ENCODE measurements at regions not wholly inside any gene's neighbourhood (a gene's known extent, or its start where the extent isn't known, plus 50 kb on each side); places are given as distances from the start of the nearest gene placed in this dataset.

DNA sequence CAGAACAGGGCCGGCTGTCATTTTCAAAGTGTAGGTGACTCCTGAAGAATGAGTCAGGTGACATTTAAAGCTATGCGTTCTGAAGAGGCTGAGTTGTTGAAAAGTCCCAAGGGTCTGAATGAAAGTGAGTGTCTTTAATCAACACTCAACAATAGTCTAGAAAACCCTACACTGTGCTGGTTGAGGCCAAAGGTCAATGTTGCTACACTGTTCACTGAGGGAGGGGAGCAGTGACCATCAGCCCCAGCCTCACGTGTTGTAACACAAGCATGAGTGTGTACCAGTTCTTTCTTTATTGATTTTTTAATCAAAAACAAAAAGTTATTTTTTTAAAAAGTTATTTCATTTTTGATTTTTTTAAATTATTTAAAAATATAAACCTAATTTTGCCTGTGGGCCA is 418.8 kb upstream of the LRFN5 start:
- TF ChIP-seq SMAD1 (CRISPR knock-in tag; IDR thresholded peaks at IDR 0.05; ENCODE audit: borderline replicate concordance, low read depth) (no peak), NR2F2 (IDR thresholded peaks at IDR 0.05; ENCODE audit: borderline replicate concordance, low read depth) (no peak), ZBTB7A (CRISPR knock-in tag; IDR thresholded peaks at IDR 0.05) (no peak), ZNF792 (CRISPR knock-in tag; IDR thresholded peaks at IDR 0.05) (no peak), ZNF614 (CRISPR knock-in tag; IDR thresholded peaks at IDR 0.05; ENCODE audit: borderline replicate concordance) (no peak), PLRG1 (conservative IDR thresholded peaks at IDR 0.05) (no peak), ZSCAN21 (CRISPR knock-in tag; IDR thresholded peaks at IDR 0.05; ENCODE audit: borderline replicate concordance) (no peak), NFRKB (IDR thresholded peaks at IDR 0.05) (no peak), REPIN1 (CRISPR knock-in tag; IDR thresholded peaks at IDR 0.05; ENCODE audit: borderline replicate concordance, low read depth) (no peak), JUN (CRISPR knock-in tag; IDR thresholded peaks at IDR 0.05) (no peak)
- TF ChIP-seq, protein P1, sequence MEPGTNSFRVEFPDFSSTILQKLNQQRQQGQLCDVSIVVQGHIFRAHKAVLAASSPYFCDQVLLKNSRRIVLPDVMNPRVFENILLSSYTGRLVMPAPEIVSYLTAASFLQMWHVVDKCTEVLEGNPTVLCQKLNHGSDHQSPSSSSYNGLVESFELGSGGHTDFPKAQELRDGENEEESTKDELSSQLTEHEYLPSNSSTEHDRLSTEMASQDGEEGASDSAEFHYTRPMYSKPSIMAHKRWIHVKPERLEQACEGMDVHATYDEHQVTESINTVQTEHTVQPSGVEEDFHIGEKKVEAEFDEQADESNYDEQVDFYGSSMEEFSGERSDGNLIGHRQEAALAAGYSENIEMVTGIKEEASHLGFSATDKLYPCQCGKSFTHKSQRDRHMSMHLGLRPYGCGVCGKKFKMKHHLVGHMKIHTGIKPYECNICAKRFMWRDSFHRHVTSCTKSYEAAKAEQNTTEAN (CRISPR knock-in tag; conservative IDR thresholded peaks at IDR 0.05) = no peak
- TF ChIP-seq, protein P2, sequence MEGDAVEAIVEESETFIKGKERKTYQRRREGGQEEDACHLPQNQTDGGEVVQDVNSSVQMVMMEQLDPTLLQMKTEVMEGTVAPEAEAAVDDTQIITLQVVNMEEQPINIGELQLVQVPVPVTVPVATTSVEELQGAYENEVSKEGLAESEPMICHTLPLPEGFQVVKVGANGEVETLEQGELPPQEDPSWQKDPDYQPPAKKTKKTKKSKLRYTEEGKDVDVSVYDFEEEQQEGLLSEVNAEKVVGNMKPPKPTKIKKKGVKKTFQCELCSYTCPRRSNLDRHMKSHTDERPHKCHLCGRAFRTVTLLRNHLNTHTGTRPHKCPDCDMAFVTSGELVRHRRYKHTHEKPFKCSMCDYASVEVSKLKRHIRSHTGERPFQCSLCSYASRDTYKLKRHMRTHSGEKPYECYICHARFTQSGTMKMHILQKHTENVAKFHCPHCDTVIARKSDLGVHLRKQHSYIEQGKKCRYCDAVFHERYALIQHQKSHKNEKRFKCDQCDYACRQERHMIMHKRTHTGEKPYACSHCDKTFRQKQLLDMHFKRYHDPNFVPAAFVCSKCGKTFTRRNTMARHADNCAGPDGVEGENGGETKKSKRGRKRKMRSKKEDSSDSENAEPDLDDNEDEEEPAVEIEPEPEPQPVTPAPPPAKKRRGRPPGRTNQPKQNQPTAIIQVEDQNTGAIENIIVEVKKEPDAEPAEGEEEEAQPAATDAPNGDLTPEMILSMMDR (CRISPR knock-in tag; IDR thresholded peaks at IDR 0.05) = no peak
- TF ChIP-seq, protein P3, sequence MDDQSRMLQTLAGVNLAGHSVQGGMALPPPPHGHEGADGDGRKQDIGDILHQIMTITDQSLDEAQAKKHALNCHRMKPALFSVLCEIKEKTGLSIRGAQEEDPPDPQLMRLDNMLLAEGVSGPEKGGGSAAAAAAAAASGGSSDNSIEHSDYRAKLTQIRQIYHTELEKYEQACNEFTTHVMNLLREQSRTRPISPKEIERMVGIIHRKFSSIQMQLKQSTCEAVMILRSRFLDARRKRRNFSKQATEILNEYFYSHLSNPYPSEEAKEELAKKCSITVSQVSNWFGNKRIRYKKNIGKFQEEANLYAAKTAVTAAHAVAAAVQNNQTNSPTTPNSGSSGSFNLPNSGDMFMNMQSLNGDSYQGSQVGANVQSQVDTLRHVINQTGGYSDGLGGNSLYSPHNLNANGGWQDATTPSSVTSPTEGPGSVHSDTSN (CRISPR knock-in tag; IDR thresholded peaks at IDR 0.05; ENCODE audit: borderline replicate concordance) = no peak
- TF ChIP-seq, protein P4, sequence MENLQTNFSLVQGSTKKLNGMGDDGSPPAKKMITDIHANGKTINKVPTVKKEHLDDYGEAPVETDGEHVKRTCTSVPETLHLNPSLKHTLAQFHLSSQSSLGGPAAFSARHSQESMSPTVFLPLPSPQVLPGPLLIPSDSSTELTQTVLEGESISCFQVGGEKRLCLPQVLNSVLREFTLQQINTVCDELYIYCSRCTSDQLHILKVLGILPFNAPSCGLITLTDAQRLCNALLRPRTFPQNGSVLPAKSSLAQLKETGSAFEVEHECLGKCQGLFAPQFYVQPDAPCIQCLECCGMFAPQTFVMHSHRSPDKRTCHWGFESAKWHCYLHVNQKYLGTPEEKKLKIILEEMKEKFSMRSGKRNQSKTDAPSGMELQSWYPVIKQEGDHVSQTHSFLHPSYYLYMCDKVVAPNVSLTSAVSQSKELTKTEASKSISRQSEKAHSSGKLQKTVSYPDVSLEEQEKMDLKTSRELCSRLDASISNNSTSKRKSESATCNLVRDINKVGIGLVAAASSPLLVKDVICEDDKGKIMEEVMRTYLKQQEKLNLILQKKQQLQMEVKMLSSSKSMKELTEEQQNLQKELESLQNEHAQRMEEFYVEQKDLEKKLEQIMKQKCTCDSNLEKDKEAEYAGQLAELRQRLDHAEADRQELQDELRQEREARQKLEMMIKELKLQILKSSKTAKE (CRISPR knock-in tag; IDR thresholded peaks at IDR 0.05; ENCODE audit: borderline replicate concordance) = no peak

Data from HepG2 (cell line).